Activated CD8-positive, alpha-beta memory T cell treated with anti-CD3 and anti-CD28 coated beads, Interleukin-2, amount 10 ng/mL, durations not matched to agents 7 days and 5 days (primary cell): ENCODE measurements at regions not wholly inside any gene's neighbourhood (a gene's known extent, or its start where the extent isn't known, plus 50 kb on each side); places are given as distances from the start of the nearest gene placed in this dataset.

Experiments
- ATAC-seq: fragments of 150-1000 bp; cut with Tn5 transposase; one replicate; pipeline ENCODE4 v1.10.0; 2021; ENCODE audit warnings: moderate library complexity
- CTCF ChIA-PET: fragments of 350-600 bp; sonication (Branson Sonifier 250); formaldehyde crosslinking; loops from one replicate; lab custom pipeline; 2021; ENCODE audit warnings: antibody characterized with exemption; lab: Charles Lee
- DNase-seq: peaks from one replicate; pipeline ENCODE4 v3.0.0-alpha.2; 2020
- H3K27ac Mint-ChIP-seq: one replicate; pipeline ENCODE4 v1.8.0; 2021; ENCODE audit warnings: mild to moderate bottlenecking, mixed read lengths
- H3K27me3 Mint-ChIP-seq: one replicate; pipeline ENCODE4 v1.8.0; 2021; ENCODE audit warnings: mixed read lengths
- H3K36me3 Mint-ChIP-seq: one replicate; pipeline ENCODE4 v1.8.0; 2021; ENCODE audit warnings: mild to moderate bottlenecking, mixed read lengths
- H3K4me1 Mint-ChIP-seq: one replicate; pipeline ENCODE4 v1.8.0; 2021; ENCODE audit warnings: mixed read lengths
- H3K4me3 Mint-ChIP-seq: one replicate; pipeline ENCODE4 v1.8.0; 2021; ENCODE audit warnings: mild to moderate bottlenecking, moderate library complexity, mixed read lengths
- H3K9me3 Mint-ChIP-seq: one replicate; pipeline ENCODE4 v1.8.0; 2022; ENCODE audit warnings: low read depth, mixed read lengths

GRCh38 chr10:125482637-125483036 lies 200.3 kb downstream of the TEX36 start:
- H3K27me3 Mint-ChIP-seq, result peaks cover 4% of the 10 kb centered on the region
- H3K4me1 Mint-ChIP-seq, result no peaks in the 10 kb centered on the region
- CTCF ChIA-PET, result no interaction called here
- no peak overlapping the region for H3K4me3 Mint-ChIP-seq
- ATAC-seq, result no peak
- H3K9me3 Mint-ChIP-seq, result no peaks in the 10 kb centered on the region
- H3K27ac Mint-ChIP-seq, result no peak overlapping the region
- no peak for DNase-seq
- H3K36me3 Mint-ChIP-seq, result no peaks in the 10 kb centered on the region

GRCh38 chr10:125482108-125482507 lies 200.9 kb downstream of the TEX36 start:
- no peaks in the 10 kb centered on the region for H3K4me1 Mint-ChIP-seq
- H3K27ac Mint-ChIP-seq, result no peak overlapping the region
- H3K27me3 Mint-ChIP-seq, result peaks cover 4% of the 10 kb centered on the region
- CTCF ChIA-PET, result no interaction called here
- H3K4me3 Mint-ChIP-seq, result no peak overlapping the region
- H3K9me3 Mint-ChIP-seq, result no peaks in the 10 kb centered on the region
- no peak for ATAC-seq
- no peaks in the 10 kb centered on the region for H3K36me3 Mint-ChIP-seq
- no peak for DNase-seq

GRCh38 chr10:125479059-125479458 lies 203.9 kb downstream of the TEX36 start:
- Mint-ChIP-seq H3K27me3 (peaks cover 4% of the 10 kb centered on the region), H3K36me3 (no peaks in the 10 kb centered on the region), H3K4me1 (no peaks in the 10 kb centered on the region), H3K27ac (no peak overlapping the region), H3K4me3 (no peak overlapping the region), H3K9me3 (no peaks in the 10 kb centered on the region)
- ATAC-seq (no peak), DNase-seq (no peak)
- CTCF ChIA-PET, result no interaction called here

- Mint-ChIP-seq H3K27ac (no peak overlapping the region), H3K4me1 (no peaks in the 10 kb centered on the region), H3K4me3 (no peak overlapping the region), H3K9me3 (no peaks in the 10 kb centered on the region), H3K27me3 (peaks cover 4% of the 10 kb centered on the region), H3K36me3 (no peaks in the 10 kb centered on the region)
- ATAC-seq, result no peak
- CTCF ChIA-PET, result no interaction called here
- no peak for DNase-seq
Observed at GRCh38 chr10:125475815-125476214, 207.1 kb downstream of the TEX36 start.

- DNase-seq (no peak), ATAC-seq (no peak)
- CTCF ChIA-PET, result no interaction called here
- no peak overlapping the region for H3K4me3 Mint-ChIP-seq
- H3K27me3 Mint-ChIP-seq, result no peaks in the 10 kb centered on the region
- H3K9me3 Mint-ChIP-seq, result no peaks in the 10 kb centered on the region
- H3K27ac Mint-ChIP-seq, result no peak overlapping the region
- no peaks in the 10 kb centered on the region for H3K36me3 Mint-ChIP-seq
- no peaks in the 10 kb centered on the region for H3K4me1 Mint-ChIP-seq
Observed at GRCh38 chr10:125473143-125473793, 209.7 kb downstream of the TEX36 start.

- CTCF ChIA-PET, result no interaction called here
- H3K4me3 Mint-ChIP-seq, result no peak overlapping the region
- no peaks in the 10 kb centered on the region for H3K27me3 Mint-ChIP-seq
- ATAC-seq (no peak), DNase-seq (no peak)
- H3K27ac Mint-ChIP-seq, result no peak overlapping the region
- no peaks in the 10 kb centered on the region for H3K4me1 Mint-ChIP-seq
- H3K36me3 Mint-ChIP-seq, result no peaks in the 10 kb centered on the region
- no peaks in the 10 kb centered on the region for H3K9me3 Mint-ChIP-seq
Observed at GRCh38 chr10:125472010-125472607, 210.9 kb downstream of the TEX36 start.

- Mint-ChIP-seq H3K9me3 (no peaks in the 10 kb centered on the region), H3K4me1 (no peaks in the 10 kb centered on the region), H3K27me3 (no peaks in the 10 kb centered on the region), H3K36me3 (no peaks in the 10 kb centered on the region), H3K4me3 (no peak overlapping the region), H3K27ac (no peak overlapping the region)
- CTCF ChIA-PET, result no interaction called here
- DNase-seq (no peak), ATAC-seq (no peak)
Observed at GRCh38 chr10:125468278-125468677, 214.7 kb downstream of the TEX36 start.

GRCh38 chr10:125466685-125467084 lies 216.3 kb downstream of the TEX36 start:
- no peaks in the 10 kb centered on the region for H3K36me3 Mint-ChIP-seq
- no peak overlapping the region for H3K4me3 Mint-ChIP-seq
- no peaks in the 10 kb centered on the region for H3K27me3 Mint-ChIP-seq
- no peaks in the 10 kb centered on the region for H3K9me3 Mint-ChIP-seq
- H3K27ac Mint-ChIP-seq, result no peak overlapping the region
- CTCF ChIA-PET, result no interaction called here
- no peaks in the 10 kb centered on the region for H3K4me1 Mint-ChIP-seq
- ATAC-seq, result no peak
- DNase-seq, result no peak

GRCh38 chr10:125462845-125463244 lies 220.1 kb downstream of the TEX36 start:
- Mint-ChIP-seq H3K4me1 (no peaks in the 10 kb centered on the region), H3K27me3 (no peaks in the 10 kb centered on the region), H3K4me3 (no peak overlapping the region), H3K27ac (no peak overlapping the region), H3K36me3 (no peaks in the 10 kb centered on the region), H3K9me3 (no peaks in the 10 kb centered on the region)
- no peak for DNase-seq
- no peak for ATAC-seq
- CTCF ChIA-PET, result no interaction called here

- CTCF ChIA-PET, result no interaction called here
- no peaks in the 10 kb centered on the region for H3K4me1 Mint-ChIP-seq
- no peak for ATAC-seq
Observed at GRCh38 chr10:125460326-125460725, 222.6 kb downstream of the TEX36 start.

GRCh38 chr10:125457406-125457805 lies 225.6 kb downstream of the TEX36 start:
- no peaks in the 10 kb centered on the region for H3K36me3 Mint-ChIP-seq
- no peaks in the 10 kb centered on the region for H3K4me1 Mint-ChIP-seq
- no peaks in the 10 kb centered on the region for H3K27me3 Mint-ChIP-seq
- no peaks in the 10 kb centered on the region for H3K9me3 Mint-ChIP-seq
- H3K4me3 Mint-ChIP-seq, result no peak overlapping the region
- no peak for ATAC-seq
- no peak overlapping the region for H3K27ac Mint-ChIP-seq
- CTCF ChIA-PET, result no interaction called here
- DNase-seq, result no peak

More at GRCh38 chr10:125460326-125460725, 222.6 kb downstream of the TEX36 start:
- Mint-ChIP-seq H3K9me3 (no peaks in the 10 kb centered on the region), H3K4me3 (no peak overlapping the region), H3K27ac (no peak overlapping the region), H3K36me3 (no peaks in the 10 kb centered on the region), H3K27me3 (no peaks in the 10 kb centered on the region)
- no peak for DNase-seq

GRCh38 chr10:125455855-125456254 lies 227.1 kb downstream of the TEX36 start:
- CTCF ChIA-PET, result no interaction called here

GRCh38 chr10:125455431-125455830 lies 227.5 kb downstream of the TEX36 start:
- Mint-ChIP-seq H3K4me1 (no peaks in the 10 kb centered on the region), H3K36me3 (no peaks in the 10 kb centered on the region), H3K27ac (no peak overlapping the region), H3K27me3 (no peaks in the 10 kb centered on the region), H3K4me3 (no peak overlapping the region), H3K9me3 (no peaks in the 10 kb centered on the region)
- no peak for ATAC-seq
- CTCF ChIA-PET, result no interaction called here
- no peak for DNase-seq

More at GRCh38 chr10:125455855-125456254, 227.1 kb downstream of the TEX36 start:
- Mint-ChIP-seq H3K4me3 (no peak overlapping the region), H3K4me1 (no peaks in the 10 kb centered on the region), H3K36me3 (no peaks in the 10 kb centered on the region), H3K9me3 (no peaks in the 10 kb centered on the region), H3K27me3 (no peaks in the 10 kb centered on the region), H3K27ac (no peak overlapping the region)
- DNase-seq, result no peak
- no peak for ATAC-seq

- no peak for DNase-seq
- no peak for ATAC-seq
- CTCF ChIA-PET, result no interaction called here
- H3K36me3 Mint-ChIP-seq, result no peaks in the 10 kb centered on the region
- no peak overlapping the region for H3K27ac Mint-ChIP-seq
- no peak overlapping the region for H3K4me3 Mint-ChIP-seq
- H3K27me3 Mint-ChIP-seq, result no peaks in the 10 kb centered on the region
- H3K4me1 Mint-ChIP-seq, result no peaks in the 10 kb centered on the region
- no peaks in the 10 kb centered on the region for H3K9me3 Mint-ChIP-seq
Observed at GRCh38 chr10:125451319-125451718, 231.6 kb downstream of the TEX36 start.
